ENCODE measurements at regions not wholly inside any gene's neighbourhood (a gene's known extent, or its start where the extent isn't known, plus 50 kb on each side); places are given as distances from the start of the nearest gene placed in this dataset.
"Not testable (repeated sequence)": the region's sequence is repeated elsewhere in the genome, so short reads cannot be mapped to it uniquely, and the experiment has no call there.

DNA sequence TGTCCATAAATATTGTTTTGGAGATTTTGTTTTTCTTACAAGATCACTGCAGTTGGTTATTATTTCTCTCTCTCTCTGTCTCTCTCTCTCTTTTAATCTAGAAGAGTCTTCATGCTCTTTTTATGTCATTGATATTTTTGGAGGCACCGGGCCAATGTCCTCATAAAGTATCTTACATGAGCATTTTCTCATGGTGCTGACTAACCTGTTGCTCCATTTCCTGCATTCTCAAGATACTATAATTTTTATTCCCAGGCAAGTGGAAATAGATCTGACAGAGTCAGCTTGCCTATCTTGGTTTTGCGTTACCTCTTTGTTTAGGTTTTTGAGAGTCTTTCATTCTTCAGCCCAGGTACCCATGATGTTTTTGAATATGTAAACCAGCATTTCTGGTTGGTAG lies 938.8 kb upstream of the FBXO33 start:
- peaks cover 2 to 9% (median 6%) of the 10 kb centered on the region in 3 donors for H3K9me3 Mint-ChIP-seq
- no peaks in the 10 kb centered on the region for H3K36me3 ChIP-seq (ENCODE audit: control insufficient read depth in 2 of 2, extremely low read depth in 1 of 2, insufficient read depth in 1 of 2, low read length in 1 of 2)
- no peak overlapping the region for H3K27ac ChIP-seq (ENCODE audit: low read length)
- H3K27me3 Mint-ChIP-seq, result no peaks in the 10 kb centered on the region
- no peaks in the 10 kb centered on the region for H3K4me1 Mint-ChIP-seq
- no peaks in the 10 kb centered on the region for H3K36me3 Mint-ChIP-seq
- ATAC-seq (replicated peaks in 1 of 4), result no peak
- H3K9me3 ChIP-seq, result no peaks in the 10 kb centered on the region
- CTCF ChIA-PET, result no interaction called here
- no peak overlapping the region for H3K4me3 ChIP-seq (ENCODE audit: control insufficient read depth in 1 of 2, extremely low read depth in 1 of 2, low read length in 1 of 2)
- POLR2A ChIA-PET, result no interaction called here
- no CpG with 5 or more reads among the region's 2 CpGs for WGBS (ENCODE audit: insufficient coverage)
- H3K27ac Mint-ChIP-seq, result no peak overlapping the region
- no peak overlapping the region for H3K4me3 Mint-ChIP-seq
- H3K4me1 ChIP-seq (ENCODE audit: control insufficient read depth in 1 of 2, extremely low read depth in 1 of 2, insufficient read depth in 2 of 2, low read length in 2 of 2), result no peaks in the 10 kb centered on the region
- no peak for DNase-seq
- no peaks in the 10 kb centered on the region for H3K27me3 ChIP-seq (replicated peaks in 1 of 2; ENCODE audit: control insufficient read depth in 2 of 2, extremely low read depth in 1 of 2, insufficient read depth in 2 of 2, low read length in 1 of 2)

DNA sequence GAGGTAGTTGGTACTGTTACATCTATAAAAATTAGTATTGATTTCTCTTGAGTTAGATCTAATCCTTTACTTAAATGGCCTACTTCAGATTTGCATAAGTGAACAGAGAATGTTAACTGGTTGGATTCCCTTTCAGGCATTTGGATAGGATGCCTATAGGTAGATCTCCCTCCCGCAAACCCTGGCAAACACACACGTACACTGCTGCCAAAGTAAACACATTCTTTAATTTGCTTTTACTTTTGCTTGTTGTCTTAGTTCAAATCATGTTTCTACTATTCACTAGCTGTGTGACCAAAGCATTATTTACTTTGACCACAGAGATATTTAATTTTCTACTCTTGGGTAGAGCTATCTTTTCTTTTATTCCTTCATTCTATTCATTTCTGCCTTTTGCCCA lies 936.1 kb upstream of the FBXO33 start:
- H3K4me3 ChIP-seq (ENCODE audit: control insufficient read depth in 1 of 2, extremely low read depth in 1 of 2, low read length in 1 of 2), result no peak overlapping the region
- no peak overlapping the region for H3K27ac Mint-ChIP-seq
- peaks cover 0 to 8% (median 5%) of the 10 kb centered on the region in 3 donors for H3K4me1 Mint-ChIP-seq
- peaks cover 2 to 6% (median 5%) of the 10 kb centered on the region in 3 donors for H3K9me3 Mint-ChIP-seq
- ChIA-PET CTCF (no interaction called here), POLR2A (no interaction called here)
- WGBS (ENCODE audit: insufficient coverage), result no CpG with 5 or more reads among the region's 2 CpGs
- no peaks in the 10 kb centered on the region for H3K9me3 ChIP-seq
- H3K27ac ChIP-seq (ENCODE audit: low read length), result no peak overlapping the region
- ATAC-seq (replicated peaks in 1 of 4), result no peak
- no peaks in the 10 kb centered on the region for H3K27me3 Mint-ChIP-seq
- no peak overlapping the region for H3K4me3 Mint-ChIP-seq
- no peaks in the 10 kb centered on the region for H3K27me3 ChIP-seq (replicated peaks in 1 of 2; ENCODE audit: control insufficient read depth in 2 of 2, extremely low read depth in 1 of 2, insufficient read depth in 2 of 2, low read length in 1 of 2)
- DNase-seq, result no peak
- H3K4me1 ChIP-seq (ENCODE audit: control insufficient read depth in 1 of 2, extremely low read depth in 1 of 2, insufficient read depth in 2 of 2, low read length in 2 of 2), result no peaks in the 10 kb centered on the region
- H3K36me3 Mint-ChIP-seq, result no peaks in the 10 kb centered on the region
- no peaks in the 10 kb centered on the region for H3K36me3 ChIP-seq (ENCODE audit: control insufficient read depth in 2 of 2, extremely low read depth in 1 of 2, insufficient read depth in 1 of 2, low read length in 1 of 2)

DNA sequence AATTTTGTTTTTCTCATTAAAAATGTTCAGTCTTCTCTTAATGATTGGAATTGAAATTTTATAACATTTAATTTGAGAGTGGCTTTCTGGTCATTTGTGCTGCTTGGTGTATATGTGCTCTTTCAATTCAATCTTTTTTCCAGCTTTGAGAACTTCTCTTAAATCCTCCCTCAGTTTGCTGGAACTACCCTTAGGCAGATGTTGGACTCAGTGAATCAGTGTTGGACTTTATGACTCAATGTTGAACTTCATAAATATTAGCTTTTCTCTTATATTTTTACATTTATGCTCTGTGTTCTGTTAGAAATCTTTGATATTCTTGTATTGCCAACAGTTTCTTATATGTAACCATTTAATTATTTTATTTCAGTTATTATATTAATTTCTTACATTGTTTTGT lies 935.5 kb upstream of the FBXO33 start:
- H3K36me3 Mint-ChIP-seq, result no peaks in the 10 kb centered on the region
- H3K27ac ChIP-seq (ENCODE audit: low read length), result no peak overlapping the region
- H3K4me1 Mint-ChIP-seq, result peaks cover 0 to 8% (median 5%) of the 10 kb centered on the region in 3 donors
- H3K36me3 ChIP-seq (ENCODE audit: control insufficient read depth in 2 of 2, extremely low read depth in 1 of 2, insufficient read depth in 1 of 2, low read length in 1 of 2), result no peaks in the 10 kb centered on the region
- no peak overlapping the region for H3K4me3 Mint-ChIP-seq
- H3K27me3 ChIP-seq (replicated peaks in 1 of 2; ENCODE audit: control insufficient read depth in 2 of 2, extremely low read depth in 1 of 2, insufficient read depth in 2 of 2, low read length in 1 of 2), result no peaks in the 10 kb centered on the region
- peaks cover 2 to 6% (median 5%) of the 10 kb centered on the region in 3 donors for H3K9me3 Mint-ChIP-seq
- DNase-seq (no peak), ATAC-seq (replicated peaks in 1 of 4) (no peak)
- H3K27me3 Mint-ChIP-seq, result no peaks in the 10 kb centered on the region
- H3K27ac Mint-ChIP-seq, result no peak overlapping the region
- no peaks in the 10 kb centered on the region for H3K9me3 ChIP-seq
- ChIA-PET CTCF (no interaction called here), POLR2A (no interaction called here)
- no peaks in the 10 kb centered on the region for H3K4me1 ChIP-seq (ENCODE audit: control insufficient read depth in 1 of 2, extremely low read depth in 1 of 2, insufficient read depth in 2 of 2, low read length in 2 of 2)
- H3K4me3 ChIP-seq (ENCODE audit: control insufficient read depth in 1 of 2, extremely low read depth in 1 of 2, low read length in 1 of 2), result no peak overlapping the region

DNA sequence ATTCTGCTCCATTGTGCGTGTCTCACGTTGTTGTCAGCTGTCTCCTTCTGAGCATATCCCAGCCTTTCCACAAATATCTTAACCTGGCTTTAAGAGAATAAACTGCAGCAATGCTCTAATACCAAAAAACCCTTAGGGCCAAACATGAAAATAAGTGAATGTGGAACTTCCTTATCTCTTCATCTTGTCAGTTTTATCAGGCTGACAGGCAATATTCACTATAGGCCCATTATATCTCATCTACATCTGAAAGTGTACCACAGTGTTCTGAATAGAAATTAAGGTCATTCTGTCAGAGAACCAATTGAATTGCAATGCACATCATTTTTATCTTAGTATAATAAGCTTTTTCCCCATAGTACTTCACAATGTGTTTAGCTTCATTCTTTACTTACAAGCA lies 933.1 kb upstream of the FBXO33 start:
- H3K4me3 Mint-ChIP-seq, result no peak overlapping the region
- Histone ChIP-seq H3K9me3 (no peaks in the 10 kb centered on the region), H3K27ac (ENCODE audit: low read length) (no peak overlapping the region), H3K4me1 (ENCODE audit: control insufficient read depth in 1 of 2, extremely low read depth in 1 of 2, insufficient read depth in 2 of 2, low read length in 2 of 2) (no peaks in the 10 kb centered on the region), H3K4me3 (ENCODE audit: control insufficient read depth in 1 of 2, extremely low read depth in 1 of 2, low read length in 1 of 2) (no peak overlapping the region), H3K27me3 (replicated peaks in 1 of 2; ENCODE audit: control insufficient read depth in 2 of 2, extremely low read depth in 1 of 2, insufficient read depth in 2 of 2, low read length in 1 of 2) (no peaks in the 10 kb centered on the region), H3K36me3 (ENCODE audit: control insufficient read depth in 2 of 2, extremely low read depth in 1 of 2, insufficient read depth in 1 of 2, low read length in 1 of 2) (no peaks in the 10 kb centered on the region)
- no peaks in the 10 kb centered on the region for H3K36me3 Mint-ChIP-seq
- H3K27ac Mint-ChIP-seq, result peak overlapping the region in 1 of 2 donors; percentile 40
- H3K9me3 Mint-ChIP-seq, result peaks cover 0 to 2% (median 0%) of the 10 kb centered on the region in 3 donors
- no peaks in the 10 kb centered on the region for H3K27me3 Mint-ChIP-seq
- ChIA-PET CTCF (no interaction called here), POLR2A (interaction anchor here in 1 of 2 donors (0.6 kb wide), 2 partner anchors 8 to 29 kb away, joined by 3 to 4 read pairs; no protein-coding TSS in a partner anchor)
- H3K4me1 Mint-ChIP-seq, result peaks cover 0 to 8% (median 5%) of the 10 kb centered on the region in 3 donors
- WGBS (ENCODE audit: insufficient coverage), result no CpG with 5 or more reads among the region's 2 CpGs
- ATAC-seq (replicated peaks in 1 of 4) (no peak), DNase-seq (no peak)

DNA sequence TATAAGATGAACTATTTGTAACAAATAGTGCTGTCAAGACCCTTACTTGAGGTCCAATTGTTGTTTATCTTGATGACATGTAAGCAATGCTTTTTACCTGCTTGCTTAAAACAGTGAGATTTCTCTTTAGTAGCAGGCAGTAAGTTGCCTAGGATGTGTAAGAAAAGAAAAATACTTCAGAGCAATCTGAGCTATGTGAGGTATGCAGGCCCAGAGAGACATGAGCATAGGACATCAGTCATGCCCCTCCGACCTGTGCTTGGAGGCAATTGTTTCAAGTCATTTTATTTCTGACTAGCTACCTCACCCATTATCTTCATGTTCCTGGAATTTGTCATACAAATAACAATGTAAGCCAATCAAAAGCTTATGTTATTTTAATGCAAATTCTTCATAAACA lies 930.6 kb upstream of the FBXO33 start:
- Mint-ChIP-seq H3K36me3 (no peaks in the 10 kb centered on the region), H3K27ac (no peak overlapping the region), H3K9me3 (peaks cover 0 to 2% (median 0%) of the 10 kb centered on the region in 3 donors), H3K4me3 (no peak overlapping the region), H3K27me3 (no peaks in the 10 kb centered on the region), H3K4me1 (peaks cover 0 to 8% (median 5%) of the 10 kb centered on the region in 3 donors)
- 22% methylated on average over 1 of the region's 1 CpG for WGBS (ENCODE audit: insufficient coverage)
- ATAC-seq (replicated peaks in 1 of 4), result no peak
- ChIA-PET POLR2A (no interaction called here), CTCF (no interaction called here)
- Histone ChIP-seq H3K4me1 (ENCODE audit: control insufficient read depth in 1 of 2, extremely low read depth in 1 of 2, insufficient read depth in 2 of 2, low read length in 2 of 2) (no peaks in the 10 kb centered on the region), H3K4me3 (ENCODE audit: control insufficient read depth in 1 of 2, extremely low read depth in 1 of 2, low read length in 1 of 2) (no peak overlapping the region), H3K9me3 (no peaks in the 10 kb centered on the region), H3K27ac (ENCODE audit: low read length) (no peak overlapping the region), H3K36me3 (ENCODE audit: control insufficient read depth in 2 of 2, extremely low read depth in 1 of 2, insufficient read depth in 1 of 2, low read length in 1 of 2) (no peaks in the 10 kb centered on the region), H3K27me3 (replicated peaks in 1 of 2; ENCODE audit: control insufficient read depth in 2 of 2, extremely low read depth in 1 of 2, insufficient read depth in 2 of 2, low read length in 1 of 2) (no peaks in the 10 kb centered on the region)
- no peak for DNase-seq

DNA sequence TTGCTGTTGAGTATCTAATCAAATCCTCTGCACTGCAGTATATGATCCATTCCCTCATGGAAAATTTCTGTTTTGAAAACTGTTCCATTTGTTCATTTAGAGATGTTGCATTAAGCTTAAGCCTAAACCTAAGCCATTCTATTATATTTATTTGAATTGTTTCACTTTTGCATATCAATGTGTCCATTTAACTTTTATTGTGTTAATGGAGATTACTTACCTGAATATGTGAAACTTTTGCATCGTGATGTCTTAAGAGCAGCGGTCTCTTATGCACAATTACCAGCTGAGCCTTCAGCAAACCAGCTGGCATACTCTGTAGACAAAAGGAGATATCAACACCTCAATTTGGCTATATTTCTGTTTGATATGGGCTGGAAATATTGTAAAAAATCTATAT lies 922.5 kb upstream of the FBXO33 start:
- ATAC-seq (replicated peaks in 1 of 4), result no peak
- CTCF ChIA-PET, result no interaction called here
- H3K27me3 Mint-ChIP-seq, result no peaks in the 10 kb centered on the region

DNA sequence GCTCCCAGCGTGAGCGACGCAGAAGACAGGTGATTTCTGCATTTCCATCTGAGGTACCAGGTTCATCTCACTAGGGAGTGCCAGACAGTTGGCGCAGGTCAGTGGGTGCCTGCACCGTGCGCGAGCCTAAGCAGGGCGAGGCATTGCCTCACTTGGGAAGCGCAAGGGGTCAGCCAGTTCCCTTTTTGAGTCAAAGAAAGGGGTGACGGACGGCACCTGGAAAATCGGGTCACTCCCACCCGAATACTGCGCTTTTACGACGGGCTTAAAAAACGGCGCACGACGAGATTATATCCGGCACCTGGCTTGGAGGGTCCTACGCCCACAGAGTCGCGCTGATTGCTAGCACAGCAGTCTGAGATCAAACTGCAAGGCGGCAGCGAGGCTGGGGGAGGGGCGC lies 915.9 kb upstream of the FBXO33 start:
- 98% methylated on average over 16 of the region's 27 CpGs for WGBS (ENCODE audit: insufficient coverage)
- DNase-seq; H3K4me1 ChIP-seq (ENCODE audit: control insufficient read depth in 1 of 2, extremely low read depth in 1 of 2, insufficient read depth in 2 of 2, low read length in 2 of 2); H3K27me3 ChIP-seq (replicated peaks in 1 of 2; ENCODE audit: control insufficient read depth in 2 of 2, extremely low read depth in 1 of 2, insufficient read depth in 2 of 2, low read length in 1 of 2); H3K27ac ChIP-seq (ENCODE audit: low read length); H3K27me3 Mint-ChIP-seq; H3K9me3 Mint-ChIP-seq; H3K36me3 ChIP-seq (ENCODE audit: control insufficient read depth in 2 of 2, extremely low read depth in 1 of 2, insufficient read depth in 1 of 2, low read length in 1 of 2); H3K36me3 Mint-ChIP-seq; H3K27ac Mint-ChIP-seq; H3K4me3 Mint-ChIP-seq; POLR2A ChIA-PET; H3K9me3 ChIP-seq; H3K4me3 ChIP-seq (ENCODE audit: control insufficient read depth in 1 of 2, extremely low read depth in 1 of 2, low read length in 1 of 2); H3K4me1 Mint-ChIP-seq; ATAC-seq (replicated peaks in 1 of 4); CTCF ChIA-PET: not testable (repeated sequence)

More for the DNA sequence above, 922.5 kb upstream of the FBXO33 start:
- H3K4me1 ChIP-seq (ENCODE audit: control insufficient read depth in 1 of 2, extremely low read depth in 1 of 2, insufficient read depth in 2 of 2, low read length in 2 of 2), result no peaks in the 10 kb centered on the region
- no peaks in the 10 kb centered on the region for H3K27me3 ChIP-seq (replicated peaks in 1 of 2; ENCODE audit: control insufficient read depth in 2 of 2, extremely low read depth in 1 of 2, insufficient read depth in 2 of 2, low read length in 1 of 2)
- Mint-ChIP-seq H3K36me3 (no peaks in the 10 kb centered on the region), H3K9me3 (peaks cover 0 to 10% (median 0%) of the 10 kb centered on the region in 3 donors), H3K4me3 (no peak overlapping the region), H3K27ac (no peak overlapping the region), H3K4me1 (no peaks in the 10 kb centered on the region)
- no peak for DNase-seq
- no CpG with 5 or more reads among the region's 2 CpGs for WGBS (ENCODE audit: insufficient coverage)
- H3K4me3 ChIP-seq (ENCODE audit: control insufficient read depth in 1 of 2, extremely low read depth in 1 of 2, low read length in 1 of 2), result no peak overlapping the region
- POLR2A ChIA-PET, result no interaction called here
- no peak overlapping the region for H3K27ac ChIP-seq (ENCODE audit: low read length)
- H3K36me3 ChIP-seq (ENCODE audit: control insufficient read depth in 2 of 2, extremely low read depth in 1 of 2, insufficient read depth in 1 of 2, low read length in 1 of 2), result no peaks in the 10 kb centered on the region
- peaks cover 3% of the 10 kb centered on the region for H3K9me3 ChIP-seq
